ENCODE measurements at regions not wholly inside any gene's neighbourhood (a gene's known extent, or its start where the extent isn't known, plus 50 kb on each side); places are given as distances from the start of the nearest gene placed in this dataset.

DNA sequence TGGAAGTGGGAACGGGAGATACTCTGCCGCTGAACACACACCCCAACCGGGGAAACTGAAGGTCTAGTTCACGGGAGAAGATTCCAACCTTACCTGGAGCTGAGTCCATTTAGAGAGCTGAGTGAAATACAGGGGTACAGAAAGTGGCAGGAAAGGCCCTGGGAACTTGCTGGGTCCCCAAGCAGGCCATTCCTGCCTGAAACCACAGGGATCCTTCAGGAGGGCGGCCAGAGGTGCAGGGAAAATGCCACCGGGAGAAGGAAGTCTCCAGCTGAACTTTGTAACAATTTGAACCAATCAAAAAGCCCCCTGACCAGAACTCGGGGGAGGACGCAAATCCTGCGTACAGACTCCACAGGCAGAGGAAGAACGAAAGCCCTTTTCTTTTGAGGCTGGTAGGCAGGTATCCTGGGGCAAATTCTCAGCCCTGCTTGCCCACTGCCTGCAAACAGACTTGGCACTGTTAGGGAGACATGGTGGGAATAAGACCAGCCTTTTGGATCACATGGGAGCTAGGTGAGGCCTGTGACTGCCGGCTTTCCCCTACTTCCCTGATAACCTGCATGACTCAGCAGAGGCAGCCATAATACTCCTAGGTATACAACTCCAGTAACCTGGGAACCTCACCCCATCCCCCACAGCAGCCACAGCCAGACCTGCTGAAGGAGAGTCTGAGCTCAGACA lies 170.9 kb downstream of the SEC23A start:
- no peak overlapping the region for H3K4me3 ChIP-seq
- no peak overlapping the region for H2AFZ ChIP-seq
- 86% methylated on average over 11 of the region's 11 CpGs for WGBS (ENCODE audit: low lambda C conversion rate, missing lambda C conversion rate)
- DNase-seq (ENCODE audit: low spot score), result peak; percentile 55
- no peak for TF ChIP-seq EZH2 (IDR thresholded peaks at IDR 0.05; ENCODE audit: borderline replicate concordance)
- TF ChIP-seq EZH2phosphoT487 (IDR thresholded peaks at IDR 0.05; ENCODE audit: low read depth, severe bottlenecking, unreplicated experiment), result no peak
- TF ChIP-seq, protein P1, sequence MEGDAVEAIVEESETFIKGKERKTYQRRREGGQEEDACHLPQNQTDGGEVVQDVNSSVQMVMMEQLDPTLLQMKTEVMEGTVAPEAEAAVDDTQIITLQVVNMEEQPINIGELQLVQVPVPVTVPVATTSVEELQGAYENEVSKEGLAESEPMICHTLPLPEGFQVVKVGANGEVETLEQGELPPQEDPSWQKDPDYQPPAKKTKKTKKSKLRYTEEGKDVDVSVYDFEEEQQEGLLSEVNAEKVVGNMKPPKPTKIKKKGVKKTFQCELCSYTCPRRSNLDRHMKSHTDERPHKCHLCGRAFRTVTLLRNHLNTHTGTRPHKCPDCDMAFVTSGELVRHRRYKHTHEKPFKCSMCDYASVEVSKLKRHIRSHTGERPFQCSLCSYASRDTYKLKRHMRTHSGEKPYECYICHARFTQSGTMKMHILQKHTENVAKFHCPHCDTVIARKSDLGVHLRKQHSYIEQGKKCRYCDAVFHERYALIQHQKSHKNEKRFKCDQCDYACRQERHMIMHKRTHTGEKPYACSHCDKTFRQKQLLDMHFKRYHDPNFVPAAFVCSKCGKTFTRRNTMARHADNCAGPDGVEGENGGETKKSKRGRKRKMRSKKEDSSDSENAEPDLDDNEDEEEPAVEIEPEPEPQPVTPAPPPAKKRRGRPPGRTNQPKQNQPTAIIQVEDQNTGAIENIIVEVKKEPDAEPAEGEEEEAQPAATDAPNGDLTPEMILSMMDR (IDR thresholded peaks at IDR 0.05; ENCODE audit: poor library complexity), result no peak
- H3K27me3 ChIP-seq, result no peaks in the 10 kb centered on the region
- H3K27ac ChIP-seq, result no peak overlapping the region
- H3K79me2 ChIP-seq, result no peaks in the 10 kb centered on the region
- H3K4me1 ChIP-seq (ENCODE audit: insufficient read depth), result no peaks in the 10 kb centered on the region
- H3K36me3 ChIP-seq (replicated peaks; ENCODE audit: insufficient read depth, low read depth), result no peaks in the 10 kb centered on the region
- H3K4me2 ChIP-seq, result no peak overlapping the region
- no peaks in the 10 kb centered on the region for H4K20me1 ChIP-seq (ENCODE audit: insufficient read depth, poor library complexity, severe bottlenecking)
- no peaks in the 10 kb centered on the region for H3K9me3 ChIP-seq (ENCODE audit: low read depth)
- no peaks in the 10 kb centered on the region for H3K9me2 ChIP-seq (replicated peaks; ENCODE audit: insufficient read depth)

DNA sequence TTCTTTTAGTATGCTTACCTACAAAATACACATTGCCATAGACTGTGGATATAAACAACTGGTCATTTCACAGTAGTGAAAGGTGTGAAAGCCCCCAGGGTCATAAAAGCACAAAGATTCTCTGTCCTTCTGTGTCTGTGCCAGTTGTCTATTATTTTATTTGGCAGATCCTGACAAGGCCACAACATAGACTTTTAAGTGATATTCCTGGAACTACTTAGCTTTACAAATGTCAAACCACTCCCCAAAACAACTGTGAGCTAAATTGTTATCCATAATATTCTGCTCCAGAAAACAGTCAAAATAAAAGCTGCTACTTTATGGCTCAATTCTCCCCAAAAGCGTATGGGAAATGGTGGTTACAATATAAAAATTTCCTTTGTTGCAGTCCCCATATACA lies 172.1 kb downstream of the SEC23A start:
- no peak overlapping the region for H2AFZ ChIP-seq
- no peaks in the 10 kb centered on the region for H3K36me3 ChIP-seq (replicated peaks; ENCODE audit: insufficient read depth, low read depth)
- H3K9me3 ChIP-seq (ENCODE audit: low read depth), result no peaks in the 10 kb centered on the region
- no peak overlapping the region for H3K4me3 ChIP-seq
- no peaks in the 10 kb centered on the region for H3K4me1 ChIP-seq (ENCODE audit: insufficient read depth)
- no peak overlapping the region for H3K4me2 ChIP-seq
- DNase-seq (ENCODE audit: low spot score), result no peak
- 84% methylated on average over 1 of the region's 1 CpG for WGBS (ENCODE audit: low lambda C conversion rate, missing lambda C conversion rate)
- no peak overlapping the region for H3K27ac ChIP-seq
- H4K20me1 ChIP-seq (ENCODE audit: insufficient read depth, poor library complexity, severe bottlenecking), result no peaks in the 10 kb centered on the region
- no peak for TF ChIP-seq EZH2phosphoT487 (IDR thresholded peaks at IDR 0.05; ENCODE audit: low read depth, severe bottlenecking, unreplicated experiment)
- TF ChIP-seq, protein P1 (IDR thresholded peaks at IDR 0.05; ENCODE audit: poor library complexity), result no peak
- TF ChIP-seq EZH2 (IDR thresholded peaks at IDR 0.05; ENCODE audit: borderline replicate concordance), result no peak
- H3K27me3 ChIP-seq, result no peaks in the 10 kb centered on the region
- no peaks in the 10 kb centered on the region for H3K79me2 ChIP-seq
- H3K9me2 ChIP-seq (replicated peaks; ENCODE audit: insufficient read depth), result no peaks in the 10 kb centered on the region

DNA sequence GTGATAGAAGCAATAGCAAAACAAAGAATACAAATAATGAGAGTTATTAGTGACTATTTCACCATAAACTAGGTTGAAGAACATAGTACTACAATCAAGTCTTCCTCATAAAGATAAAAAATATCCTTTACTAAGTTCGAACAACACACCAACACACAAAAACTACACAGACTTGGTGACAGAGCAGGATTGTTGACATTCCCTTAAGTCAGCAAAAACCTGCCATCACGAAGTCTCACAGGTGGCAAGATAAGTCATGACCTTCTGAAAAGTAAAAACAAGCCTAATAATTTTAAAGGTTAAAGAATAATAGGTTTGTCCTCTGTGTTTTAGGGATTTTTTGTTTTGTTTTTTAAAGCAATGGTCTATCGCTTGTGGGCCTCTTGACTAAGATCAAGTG lies 173.0 kb downstream of the SEC23A start:
- Histone ChIP-seq H3K27me3 (no peaks in the 10 kb centered on the region), H3K4me3 (no peak overlapping the region), H3K4me1 (ENCODE audit: insufficient read depth) (no peaks in the 10 kb centered on the region), H3K9me2 (replicated peaks; ENCODE audit: insufficient read depth) (no peaks in the 10 kb centered on the region), H3K36me3 (replicated peaks; ENCODE audit: insufficient read depth, low read depth) (no peaks in the 10 kb centered on the region), H2AFZ (no peak overlapping the region), H3K4me2 (no peak overlapping the region), H4K20me1 (ENCODE audit: insufficient read depth, poor library complexity, severe bottlenecking) (no peaks in the 10 kb centered on the region), H3K27ac (no peak overlapping the region), H3K79me2 (no peaks in the 10 kb centered on the region), H3K9me3 (ENCODE audit: low read depth) (no peaks in the 10 kb centered on the region)
- TF ChIP-seq, protein P1 (IDR thresholded peaks at IDR 0.05; ENCODE audit: poor library complexity), result no peak
- TF ChIP-seq EZH2phosphoT487 (IDR thresholded peaks at IDR 0.05; ENCODE audit: low read depth, severe bottlenecking, unreplicated experiment) (no peak), EZH2 (IDR thresholded peaks at IDR 0.05; ENCODE audit: borderline replicate concordance) (no peak)
- DNase-seq (ENCODE audit: low spot score), result no peak
- 53% methylated on average over 3 of the region's 3 CpGs for WGBS (ENCODE audit: low lambda C conversion rate, missing lambda C conversion rate)
